HepG2 (cell line): ENCODE measurements at regions not wholly inside any gene's neighbourhood (a gene's known extent, or its start where the extent isn't known, plus 50 kb on each side); places are given as distances from the start of the nearest gene placed in this dataset.

Source experiments
- ATAC-seq: fragments of 200-7000 bp; cut with Tn5 transposase; 3 replicates; pipeline ENCODE4 v1.9.1; 2020; ENCODE audit warnings: mild to moderate bottlenecking, moderate library complexity
- BruUV-seq: library from RNA; stranded (reverse); fragments of 400-500 nt; replicated peaks from 2 replicates; lab custom pipeline; 2021; lab: Mats Ljungman, UMichigan
- CTCF ChIA-PET: fragments of 300-600 bp; formaldehyde crosslinking; extraction: SDS; loops from one replicate; lab custom pipeline; 2021; ENCODE audit warnings: low total read pairs, inconsistent platforms, low intra/inter-chr PET ratio; lab: Yijun Ruan, JAX
- POLR2A ChIA-PET: fragments of 350-600 bp; sonication (Branson Sonifier 250); formaldehyde crosslinking; loops from one replicate; lab custom pipeline; 2020; ENCODE audit warnings: antibody characterized with exemption, inconsistent platforms; lab: Yijun Ruan, JAX
- DNase-seq: peaks from one replicate; pipeline ENCODE4 v3.0.0-alpha.2; 2015; ENCODE audit warnings: low spot score
- FAIRE-seq: peaks from 3 replicates; lab custom pipeline; 2011; peaks lifted over from hg19 to GRCh38; lab: Jason Lieb, UNC
- H2AFZ ChIP-seq: one replicate; pipeline ENCODE4 v1.6.1; 2011; ENCODE audit warnings: low read length, inconsistent platforms
- H3K27ac ChIP-seq: fragments of 300-600 bp; 3 replicates; pipeline ENCODE4 v1.8.0; 2011; ENCODE audit warnings: mixed run types, mild to moderate bottlenecking, mixed read lengths, low read length, inconsistent platforms; ENCODE audit not compliant: insufficient read depth; ENCODE audit errors: extremely low read length
- H3K27me3 ChIP-seq, 2 experiments: fragments of 200-600 bp in 1 of 2; 2 replicates in 1 of 2; 3 replicates in 1 of 2; pipeline versions ENCODE4 v1.6.0 to v1.8.0; 2011; ENCODE audit warnings: low read length in 2 of 2, mild to moderate bottlenecking in 2 of 2, moderate library complexity in 2 of 2, inconsistent platforms in 1 of 2; ENCODE audit not compliant: insufficient read depth in 2 of 2, control insufficient read depth in 1 of 2
- H3K36me3 ChIP-seq, 2 experiments: fragments of 200-600 bp in 1 of 2; replicated peaks in 1 of 2; 2 replicates in 1 of 2; 3 replicates in 1 of 2; pipeline versions ENCODE4 v1.5.1 to v1.8.0; 2011; ENCODE audit warnings: low read length in 2 of 2, inconsistent platforms in 1 of 2; ENCODE audit not compliant: insufficient read depth in 2 of 2, control insufficient read depth in 1 of 2
- H3K4me1 ChIP-seq: 2 replicates; pipeline ENCODE4 v1.5.1; 2012; ENCODE audit warnings: low read length, inconsistent platforms; ENCODE audit not compliant: insufficient read depth
- H3K4me2 ChIP-seq: 2 replicates; pipeline ENCODE4 v1.6.0; 2011; ENCODE audit warnings: low read depth, low read length, inconsistent platforms
- H3K4me3 ChIP-seq, 3 experiments: fragments of 200-600 bp in 1 of 3; sonication (generic), shearing (Covaris generic) in 1 of 3; replicated peaks in 1 of 3; 2 replicates each; pipeline ENCODE4 v1.5.1; 2011 to 2016; ENCODE audit warnings: low read length in 3 of 3, inconsistent platforms in 2 of 3, low read depth in 2 of 3, mild to moderate bottlenecking in 2 of 3, control low read depth in 1 of 3, mixed read lengths in 1 of 3; ENCODE audit not compliant: insufficient read depth in 1 of 3
- H3K79me2 ChIP-seq: one replicate; pipeline ENCODE4 v1.6.1; 2011; ENCODE audit warnings: low read length, inconsistent platforms; ENCODE audit not compliant: insufficient read depth
- H3K9ac ChIP-seq: 2 replicates; pipeline ENCODE4 v1.6.0; 2011; ENCODE audit warnings: mild to moderate bottlenecking, low read depth, low read length, inconsistent platforms; ENCODE audit not compliant: insufficient read depth
- H3K9me3 ChIP-seq: 2 replicates; pipeline ENCODE4 v1.5.1; 2012; ENCODE audit warnings: mild to moderate bottlenecking, low read length
- H4K20me1 ChIP-seq: 2 replicates; pipeline ENCODE4 v1.6.0; 2011; ENCODE audit warnings: inconsistent platforms, mild to moderate bottlenecking, low read length, moderate library complexity; ENCODE audit not compliant: insufficient read depth
- FOXP1 ChIP-seq, 2 experiments: fragments of 450-650 bp in 1 of 2; IDR thresholded peaks; 2 replicates each; pipeline ENCODE4 v1.6.1; 2017 to 2018; ENCODE audit warnings: antibody characterized with exemption in 1 of 2
- PRDM4 ChIP-seq: sonication (generic); formaldehyde crosslinking; IDR thresholded peaks from 2 replicates; pipeline ENCODE4 v1.9.0; 2021; ENCODE audit warnings: missing genetic modification reagents, borderline replicate concordance
- ZNF33A ChIP-seq: sonication (generic); formaldehyde crosslinking; IDR thresholded peaks from 2 replicates; pipeline ENCODE4 v1.5.1; 2020; ENCODE audit warnings: missing genetic modification reagents, mild to moderate bottlenecking, moderate library complexity, borderline replicate concordance
- ZNF432 ChIP-seq: sonication (generic); formaldehyde crosslinking; IDR thresholded peaks from 2 replicates; pipeline ENCODE4 v1.5.0; 2020; ENCODE audit warnings: missing genetic modification reagents, mild to moderate bottlenecking, borderline replicate concordance
- in situ Hi-C: cut with HindIII; loops from 2 replicates; pipeline ENCODE4 v1.10.0; 2017; ENCODE audit warnings: low pct_unique_long_range_greater_than_20kb; ENCODE audit not compliant: extremely low pct_ligation_motif_present
- intact Hi-C: fragments of 100-400 bp; cut with micrococcal nuclease; formaldehyde crosslinking; loops from one replicate; pipeline ENCODE4 v1.10.0; 2022; ENCODE audit not compliant: unreplicated experiment

- FAIRE-seq (no peak), ATAC-seq (no peak)
- H3K79me2 ChIP-seq, result no peaks in the 10 kb centered on the region
These were observed 164.8 kb upstream of the JUN start for GRCh38 chr1:58948671-58949070.

More at GRCh38 chr1:58948671-58949070, 164.8 kb upstream of the JUN start:
- no peak overlapping the region for H3K4me3 ChIP-seq
- intact Hi-C loops, result no loop called here
- ChIA-PET CTCF (no interaction called here), POLR2A (no interaction called here)
- no peak overlapping the region for H3K27ac ChIP-seq
- no peaks in the 10 kb centered on the region for H3K9me3 ChIP-seq
- TF ChIP-seq FOXP1 (IDR thresholded peaks at IDR 0.05), result no peak
- no peak for TF ChIP-seq FOXP1 (CRISPR knock-in tag; IDR thresholded peaks at IDR 0.05)
- TF ChIP-seq PRDM4 (CRISPR knock-in tag), result no peak
- no peak for TF ChIP-seq ZNF432 (CRISPR knock-in tag)
- no peak for TF ChIP-seq ZNF33A (CRISPR knock-in tag)
- H4K20me1 ChIP-seq, result no peaks in the 10 kb centered on the region
- H3K4me1 ChIP-seq, result no peaks in the 10 kb centered on the region
- H3K9ac ChIP-seq, result no peak overlapping the region
- no peak overlapping the region for H2AFZ ChIP-seq
- BruUV-seq, result no TSS peak
- no peak overlapping the region for H3K4me2 ChIP-seq
- in situ Hi-C loops, result no loop called here
- no peaks in the 10 kb centered on the region for H3K36me3 ChIP-seq
- peaks cover 0 to 11% of the 10 kb centered on the region in 2 experiments; a peak in 2 of 5 replicates for H3K27me3 ChIP-seq
- no peak for DNase-seq
